Spleen (tissue), 11 donors: ENCODE measurements at regions not wholly inside any gene's neighbourhood (a gene's known extent, or its start where the extent isn't known, plus 50 kb on each side); places are given as distances from the start of the nearest gene placed in this dataset.

Experiments
- DNase-seq: peaks from one replicate; pipeline ENCODE4 v3.0.0-alpha.2; 2020
- H3K27ac ChIP-seq, 8 donors: fragments of 200-600 bp; sonication (generic) in 7 of 8; 1 replicate in 4 of 8; 2 replicates in 4 of 8; pipeline versions ENCODE4 v1.5.0 to v1.8.0; 2016 to 2021; ENCODE audit warnings: inconsistent platforms in 4 of 8, mild to moderate bottlenecking in 4 of 8, moderate library complexity in 1 of 8
- H3K27me3 ChIP-seq, 7 donors: fragments of 200-600 bp; sonication (generic) in 6 of 7; replicated peaks in 1 of 7; 1 replicate in 4 of 7; 2 replicates in 3 of 7; pipeline versions ENCODE4 v1.5.0 to v1.8.0; 2016 to 2021; ENCODE audit warnings: inconsistent platforms in 3 of 7, mild to moderate bottlenecking in 1 of 7
- H3K36me3 ChIP-seq, 6 donors: fragments of 200-600 bp; sonication (generic) in 5 of 6; 1 replicate in 4 of 6; 2 replicates in 2 of 6; pipeline versions ENCODE4 v1.5.0 to v1.8.0; 2016 to 2021; ENCODE audit warnings: inconsistent platforms in 2 of 6
- H3K4me1 ChIP-seq, 6 donors: fragments of 200-600 bp; sonication (generic) in 5 of 6; 1 replicate in 3 of 6; 2 replicates in 3 of 6; pipeline versions ENCODE4 v1.5.0 to v1.8.0; 2016 to 2021; ENCODE audit warnings: inconsistent platforms in 3 of 6
- H3K4me3 ChIP-seq, 8 donors: fragments of 200-600 bp; sonication (generic) in 7 of 8; 1 replicate in 4 of 8; 2 replicates in 4 of 8; pipeline versions ENCODE4 v1.5.0 to v1.8.0; 2016 to 2021; ENCODE audit warnings: inconsistent platforms in 4 of 8, mild to moderate bottlenecking in 4 of 8, moderate library complexity in 2 of 8
- H3K9me3 ChIP-seq, 8 donors: fragments of 200-600 bp; sonication (generic) in 7 of 8; 1 replicate in 4 of 8; 2 replicates in 4 of 8; pipeline versions ENCODE4 v1.5.0 to v1.8.0; 2016 to 2021; ENCODE audit warnings: inconsistent platforms in 4 of 8
- POLR2A ChIP-seq, 3 donors: fragments of 450-650 bp; IDR thresholded peaks; one replicate each; pipeline ENCODE4 v1.5.1; 2017; ENCODE audit warnings: antibody characterized with exemption in 3 of 3, mild to moderate bottlenecking in 1 of 3
- POLR2AphosphoS5 ChIP-seq, 3 donors: sonication (generic); formaldehyde crosslinking; IDR thresholded peaks; one replicate each; pipeline ENCODE4 v1.5.1; 2017; ENCODE audit warnings: antibody characterized with exemption in 3 of 3
- WGBS, 5 donors: extraction: QIAGEN DNeasy Blood & Tissue Kit in 3 of 5; methylation state at CpG; one replicate each; pipeline versions ENCODE4 v1.1.5 to v1.1.7; 2013 to 2018; 5-methylcytosine and 5-hydroxymethylcytosine counted together
- intact Hi-C: fragments of 100-400 bp; cut with DNase I; formaldehyde crosslinking; loops from one replicate; pipeline ENCODE4 v1.15.0; 2023; ENCODE audit warnings: low total_unique reads
- TF ChIP-seq, protein P1 (sequence below), 11 experiments: fragments of 200-600 bp in 7 of 11; fragments of 450-650 bp in 4 of 11; sonication (generic) in 4 of 11; IDR thresholded peaks in 8 of 11; conservative IDR thresholded peaks in 3 of 11; 1 replicate in 7 of 11; 2 replicates in 4 of 11; pipeline versions ENCODE4 v1.4.0 to v1.8.0; 2016 to 2021; ENCODE audit warnings: antibody characterized with exemption in 11 of 11, inconsistent platforms in 4 of 11, mild to moderate bottlenecking in 1 of 11
- donor health status: healthy with polysubstance abuse.
- donor health status: DM: no; HTN: no; CAD: no; lungs with moderate emphysema.
- donor health status: DM: no; HTN: no; CAD: no.
- donor health status: Bipolar disorder and iron deficiency.
- donor health status: healthy.
- donor health status: DM: no; HTN: no; CAD: no.
- donor health status: DM: yes; HTN: yes; CAD: no.

DNA sequence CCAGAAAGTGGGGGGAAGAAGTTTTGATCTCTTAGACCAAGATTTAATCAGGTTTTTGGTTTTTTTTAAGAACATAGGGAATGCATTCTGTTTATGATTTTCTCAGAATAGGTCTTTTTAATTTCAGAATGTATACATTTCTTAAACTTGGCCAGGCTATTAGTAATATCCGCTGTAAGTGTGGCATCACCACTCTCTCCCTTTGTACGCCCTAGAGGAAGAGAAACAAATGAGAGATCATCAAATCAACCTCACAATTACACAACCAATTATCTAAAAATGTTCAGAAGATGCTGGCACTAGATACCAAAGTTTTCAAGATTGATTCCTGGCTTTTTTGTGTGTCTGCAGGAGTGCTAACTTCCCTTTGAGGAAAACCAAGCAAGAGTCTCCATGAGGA lies 70.0 kb downstream of the KLF6 start:
- no peak for TF ChIP-seq POLR2A (IDR thresholded peaks at IDR 0.05)
- TF ChIP-seq, protein P1, sequence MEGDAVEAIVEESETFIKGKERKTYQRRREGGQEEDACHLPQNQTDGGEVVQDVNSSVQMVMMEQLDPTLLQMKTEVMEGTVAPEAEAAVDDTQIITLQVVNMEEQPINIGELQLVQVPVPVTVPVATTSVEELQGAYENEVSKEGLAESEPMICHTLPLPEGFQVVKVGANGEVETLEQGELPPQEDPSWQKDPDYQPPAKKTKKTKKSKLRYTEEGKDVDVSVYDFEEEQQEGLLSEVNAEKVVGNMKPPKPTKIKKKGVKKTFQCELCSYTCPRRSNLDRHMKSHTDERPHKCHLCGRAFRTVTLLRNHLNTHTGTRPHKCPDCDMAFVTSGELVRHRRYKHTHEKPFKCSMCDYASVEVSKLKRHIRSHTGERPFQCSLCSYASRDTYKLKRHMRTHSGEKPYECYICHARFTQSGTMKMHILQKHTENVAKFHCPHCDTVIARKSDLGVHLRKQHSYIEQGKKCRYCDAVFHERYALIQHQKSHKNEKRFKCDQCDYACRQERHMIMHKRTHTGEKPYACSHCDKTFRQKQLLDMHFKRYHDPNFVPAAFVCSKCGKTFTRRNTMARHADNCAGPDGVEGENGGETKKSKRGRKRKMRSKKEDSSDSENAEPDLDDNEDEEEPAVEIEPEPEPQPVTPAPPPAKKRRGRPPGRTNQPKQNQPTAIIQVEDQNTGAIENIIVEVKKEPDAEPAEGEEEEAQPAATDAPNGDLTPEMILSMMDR (IDR thresholded peaks at IDR 0.05 in 8 of 11, conservative IDR thresholded peaks at IDR 0.05 in 3 of 11): no peak
- TF ChIP-seq POLR2AphosphoS5 (IDR thresholded peaks at IDR 0.05): no peak
- DNase-seq: no peak
- Histone ChIP-seq H3K4me1 (peaks cover 0 to 10% (median 0%) of the 10 kb centered on the region in 6 donors), H3K9me3 (peaks cover 0 to 17% (median 11%) of the 10 kb centered on the region in 8 donors), H3K27me3 (no peaks in the 10 kb centered on the region), H3K36me3 (no peaks in the 10 kb centered on the region), H3K4me3 (no peak overlapping the region), H3K27ac (peak overlapping the region in 2 of 8 donors; percentile 3 to 36)
- intact Hi-C loops: no loop called here
- 70 to 86% (median 70%) methylated on average over 2 of the region's 2 CpGs for WGBS, 5 donors

DNA sequence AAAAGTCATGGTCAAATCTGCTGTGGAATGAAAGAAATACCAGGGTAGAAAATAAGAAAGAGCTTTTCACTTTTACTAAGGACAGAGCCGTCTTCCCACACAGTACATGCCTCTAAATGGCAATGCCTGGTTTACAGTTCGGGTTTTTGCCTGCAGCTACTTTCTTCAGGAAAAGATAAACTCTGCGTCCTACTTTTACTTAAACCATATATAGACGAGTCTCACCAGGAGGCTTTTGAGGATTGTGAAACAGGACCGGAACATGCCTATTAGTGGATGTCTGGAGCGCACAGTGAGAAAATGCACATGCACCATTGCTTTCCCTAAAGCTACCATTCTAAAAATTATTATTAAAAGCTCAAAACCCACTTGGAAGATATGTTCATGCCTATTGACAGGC lies 70.5 kb downstream of the KLF6 start:
- Histone ChIP-seq H3K27ac (peak overlapping the region in 1 of 8 donors; percentile 36), H3K4me1 (peaks cover 0 to 10% (median 0%) of the 10 kb centered on the region in 6 donors), H3K27me3 (no peaks in the 10 kb centered on the region), H3K9me3 (peaks cover 0 to 17% (median 11%) of the 10 kb centered on the region in 8 donors), H3K4me3 (no peak overlapping the region), H3K36me3 (no peaks in the 10 kb centered on the region)
- TF ChIP-seq POLR2AphosphoS5 (IDR thresholded peaks at IDR 0.05) (no peak), POLR2A (IDR thresholded peaks at IDR 0.05) (no peak)
- intact Hi-C loops: no loop called here
- WGBS, 5 donors: 75 to 87% (median 77%) methylated on average over 6 of the region's 6 CpGs
- DNase-seq: no peak

- intact Hi-C loops: no loop called here
- Histone ChIP-seq H3K27ac (no peak overlapping the region), H3K27me3 (no peaks in the 10 kb centered on the region), H3K4me3 (no peak overlapping the region), H3K4me1 (peaks cover 0 to 10% (median 0%) of the 10 kb centered on the region in 6 donors), H3K9me3 (peaks cover 0 to 17% (median 11%) of the 10 kb centered on the region in 8 donors), H3K36me3 (no peaks in the 10 kb centered on the region)
- WGBS, 5 donors: 92 to 100% (median 97%) methylated on average over 1 of the region's 1 CpG
- TF ChIP-seq POLR2AphosphoS5 (IDR thresholded peaks at IDR 0.05): no peak
- TF ChIP-seq POLR2A (IDR thresholded peaks at IDR 0.05): no peak
- TF ChIP-seq, protein P1 (IDR thresholded peaks at IDR 0.05 in 8 of 11, conservative IDR thresholded peaks at IDR 0.05 in 3 of 11): no peak
- DNase-seq: no peak
Measured at GRCh38 chr10:3712707-3713106, 72.3 kb downstream of the KLF6 start.

GRCh38 chr10:3711918-3712317 lies 73.1 kb downstream of the KLF6 start:
- DNase-seq: no peak
- no peak overlapping the region for H3K4me3 ChIP-seq
- no peaks in the 10 kb centered on the region for H3K27me3 ChIP-seq
- H3K36me3 ChIP-seq: no peaks in the 10 kb centered on the region
- H3K4me1 ChIP-seq: peaks cover 0 to 10% (median 0%) of the 10 kb centered on the region in 6 donors
- peaks cover 0 to 17% (median 11%) of the 10 kb centered on the region in 8 donors for H3K9me3 ChIP-seq
- intact Hi-C loops: no loop called here
- no peak overlapping the region for H3K27ac ChIP-seq
- TF ChIP-seq, protein P1 (IDR thresholded peaks at IDR 0.05 in 8 of 11, conservative IDR thresholded peaks at IDR 0.05 in 3 of 11): no peak
- no peak for TF ChIP-seq POLR2A (IDR thresholded peaks at IDR 0.05)

DNA sequence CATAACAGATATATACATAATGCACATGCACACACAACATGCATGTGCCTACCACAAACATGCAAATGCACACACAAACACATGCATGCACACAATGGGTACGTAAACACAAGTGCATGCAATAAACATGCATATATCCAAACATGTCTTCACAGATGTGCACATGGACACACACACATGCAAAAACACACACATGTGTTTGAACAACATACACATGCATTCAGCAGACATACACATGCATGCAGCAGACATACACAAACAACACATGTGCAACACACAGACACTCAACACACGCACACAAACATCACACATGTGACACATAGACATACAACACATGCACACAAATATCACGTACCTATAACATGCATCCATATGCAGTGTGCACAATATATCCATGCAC lies 74.2 kb downstream of the KLF6 start:
- TF ChIP-seq POLR2AphosphoS5 (IDR thresholded peaks at IDR 0.05) (no peak), POLR2A (IDR thresholded peaks at IDR 0.05) (no peak)
- TF ChIP-seq, protein P1 (IDR thresholded peaks at IDR 0.05 in 8 of 11, conservative IDR thresholded peaks at IDR 0.05 in 3 of 11): no peak
- H3K4me3 ChIP-seq: no peak overlapping the region
- 60 to 97% (median 77%) methylated on average over 3 of the region's 3 CpGs for WGBS, 5 donors
- no peaks in the 10 kb centered on the region for H3K27me3 ChIP-seq
- DNase-seq: no peak
- H3K36me3 ChIP-seq: no peaks in the 10 kb centered on the region
- peaks cover 0 to 17% (median 11%) of the 10 kb centered on the region in 8 donors for H3K9me3 ChIP-seq
- H3K27ac ChIP-seq: no peak overlapping the region
- intact Hi-C loops: no loop called here
- peaks cover 0 to 10% (median 0%) of the 10 kb centered on the region in 6 donors for H3K4me1 ChIP-seq
